H54 (cell line): ENCODE measurements at regions not wholly inside any gene's neighbourhood (a gene's known extent, or its start where the extent isn't known, plus 50 kb on each side); places are given as distances from the start of the nearest gene placed in this dataset.

ENCODE experiments used
- DNase-seq: peaks from one replicate; pipeline ENCODE4 v3.0.0; 2011; ENCODE audit warnings: low spot score, mixed read lengths; ENCODE audit not compliant: insufficient read length
- FAIRE-seq: peaks from 3 replicates; lab custom pipeline; 2011; peaks lifted over from hg19 to GRCh38; lab: Jason Lieb, UNC
- POLR2A ChIP-seq: IDR thresholded peaks from 2 replicates; pipeline ENCODE4 v1.6.1; 2011; ENCODE audit warnings: low read depth, mild to moderate bottlenecking, low read length

GRCh38 chr14:42374332-42374731 lies 767.7 kb downstream of the LRFN5 start:
- FAIRE-seq (no peak), DNase-seq (no peak)
- TF ChIP-seq POLR2A, result no peak

- no peak for DNase-seq
- no peak for FAIRE-seq
- no peak for TF ChIP-seq POLR2A
Observed at GRCh38 chr14:42370056-42370455, 763.4 kb downstream of the LRFN5 start.

GRCh38 chr14:42368234-42368633 lies 761.6 kb downstream of the LRFN5 start:
- TF ChIP-seq POLR2A, result no peak
- DNase-seq, result no peak
- FAIRE-seq, result no peak

GRCh38 chr14:42353315-42353714 lies 746.6 kb downstream of the LRFN5 start:
- no peak for FAIRE-seq
- TF ChIP-seq POLR2A, result no peak
- DNase-seq, result no peak

- no peak for FAIRE-seq
- DNase-seq, result no peak
- TF ChIP-seq POLR2A, result no peak
Observed at GRCh38 chr14:42335918-42336317, 729.2 kb downstream of the LRFN5 start.

- TF ChIP-seq POLR2A, result no peak
- DNase-seq, result no peak
- FAIRE-seq, result no peak
Observed at GRCh38 chr14:42334931-42335330, 728.3 kb downstream of the LRFN5 start.

GRCh38 chr14:42323426-42323825 lies 716.8 kb downstream of the LRFN5 start:
- DNase-seq, result no peak
- FAIRE-seq, result no peak
- no peak for TF ChIP-seq POLR2A

GRCh38 chr14:42322531-42323284 lies 716.0 kb downstream of the LRFN5 start:
- DNase-seq, result no peak
- no peak for FAIRE-seq
- TF ChIP-seq POLR2A, result no peak

- no peak for TF ChIP-seq POLR2A
- FAIRE-seq (no peak), DNase-seq (no peak)
Observed at GRCh38 chr14:42319996-42320395, 713.3 kb downstream of the LRFN5 start.

- DNase-seq (no peak), FAIRE-seq (no peak)
- TF ChIP-seq POLR2A, result no peak
Observed at GRCh38 chr14:42316693-42317092, 710.0 kb downstream of the LRFN5 start.

- FAIRE-seq (no peak), DNase-seq (no peak)
- TF ChIP-seq POLR2A, result no peak
Observed at GRCh38 chr14:42311876-42312275, 705.2 kb downstream of the LRFN5 start.

- FAIRE-seq (no peak), DNase-seq (no peak)
- TF ChIP-seq POLR2A, result no peak
Observed at GRCh38 chr14:42307239-42307825, 700.7 kb downstream of the LRFN5 start.

GRCh38 chr14:42299692-42300091 lies 693.0 kb downstream of the LRFN5 start:
- no peak for TF ChIP-seq POLR2A
- FAIRE-seq, result no peak
- DNase-seq, result no peak

GRCh38 chr14:42293180-42293579 lies 686.5 kb downstream of the LRFN5 start:
- DNase-seq (no peak), FAIRE-seq (no peak)
- TF ChIP-seq POLR2A, result no peak

GRCh38 chr14:42277840-42278239 lies 671.2 kb downstream of the LRFN5 start:
- FAIRE-seq (no peak), DNase-seq (no peak)
- no peak for TF ChIP-seq POLR2A
